MM.1S (cell line): ENCODE measurements at regions not wholly inside any gene's neighbourhood (a gene's known extent, or its start where the extent isn't known, plus 50 kb on each side); places are given as distances from the start of the nearest gene placed in this dataset.

ENCODE experiments used
- EZH2phosphoT487 ChIP-seq: fragments of 300-600 bp; sonication (generic); IDR thresholded peaks from 2 replicates; pipeline ENCODE4 v1.6.1; 2018; ENCODE audit warnings: antibody characterized with exemption, low read length
- TF ChIP-seq, protein P1 (sequence below): fragments of 300-600 bp; sonication (generic); IDR thresholded peaks from 2 replicates; pipeline ENCODE4 v1.5.1; 2016; ENCODE audit warnings: antibody characterized with exemption, low read length, mixed read lengths

DNA sequence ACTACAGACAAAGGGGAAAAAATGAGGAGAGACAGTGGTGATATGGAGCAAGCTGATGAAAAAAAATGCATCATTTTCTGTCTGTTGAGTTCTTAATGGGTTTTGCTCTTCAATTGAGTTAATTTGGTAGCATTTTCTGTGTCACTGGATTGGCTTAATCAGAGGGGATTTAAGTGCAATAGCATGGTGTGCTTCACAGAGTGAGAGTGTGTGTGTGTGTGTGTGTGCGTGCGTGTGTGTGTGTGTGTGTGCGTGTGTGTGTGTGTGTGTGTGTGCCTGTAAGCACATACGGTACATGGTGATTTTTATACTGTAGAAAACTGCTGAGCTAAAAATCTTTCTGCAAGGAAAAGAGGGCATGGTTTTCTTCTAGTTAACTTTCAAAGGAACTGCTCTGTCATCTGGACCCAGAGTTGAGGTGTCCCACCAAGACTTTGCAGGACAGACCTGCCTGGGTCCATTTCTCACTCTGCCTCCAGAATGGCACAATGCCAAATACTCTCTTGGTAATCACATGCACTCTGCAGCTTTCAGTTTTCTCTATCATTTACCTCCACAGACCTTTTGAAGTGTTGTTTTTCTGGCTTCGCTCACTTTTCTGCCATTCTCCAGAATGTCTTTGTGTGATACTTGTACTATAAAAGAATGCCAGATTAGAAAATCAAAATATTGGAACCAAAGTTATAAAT is 952.6 kb upstream of the SOX9 start:
- TF ChIP-seq, protein P1, sequence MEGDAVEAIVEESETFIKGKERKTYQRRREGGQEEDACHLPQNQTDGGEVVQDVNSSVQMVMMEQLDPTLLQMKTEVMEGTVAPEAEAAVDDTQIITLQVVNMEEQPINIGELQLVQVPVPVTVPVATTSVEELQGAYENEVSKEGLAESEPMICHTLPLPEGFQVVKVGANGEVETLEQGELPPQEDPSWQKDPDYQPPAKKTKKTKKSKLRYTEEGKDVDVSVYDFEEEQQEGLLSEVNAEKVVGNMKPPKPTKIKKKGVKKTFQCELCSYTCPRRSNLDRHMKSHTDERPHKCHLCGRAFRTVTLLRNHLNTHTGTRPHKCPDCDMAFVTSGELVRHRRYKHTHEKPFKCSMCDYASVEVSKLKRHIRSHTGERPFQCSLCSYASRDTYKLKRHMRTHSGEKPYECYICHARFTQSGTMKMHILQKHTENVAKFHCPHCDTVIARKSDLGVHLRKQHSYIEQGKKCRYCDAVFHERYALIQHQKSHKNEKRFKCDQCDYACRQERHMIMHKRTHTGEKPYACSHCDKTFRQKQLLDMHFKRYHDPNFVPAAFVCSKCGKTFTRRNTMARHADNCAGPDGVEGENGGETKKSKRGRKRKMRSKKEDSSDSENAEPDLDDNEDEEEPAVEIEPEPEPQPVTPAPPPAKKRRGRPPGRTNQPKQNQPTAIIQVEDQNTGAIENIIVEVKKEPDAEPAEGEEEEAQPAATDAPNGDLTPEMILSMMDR = no peak
- no peak for TF ChIP-seq EZH2phosphoT487
